ENCODE measurements at regions not wholly inside any gene's neighbourhood (a gene's known extent, or its start where the extent isn't known, plus 50 kb on each side); places are given as distances from the start of the nearest gene placed in this dataset.

GRCh38 chr6:166052837-166053236, 114.8 kb downstream of the TBXT start:
- in situ Hi-C loops (cut with MboI; ENCODE audit: low sequenced_read_pairs) = no loop called here

- in situ Hi-C loops (cut with MboI; ENCODE audit: low sequenced_read_pairs) = no loop called here
Measured at GRCh38 chr6:166050559-166050958, 117.1 kb downstream of the TBXT start.

- in situ Hi-C loops (cut with MboI; ENCODE audit: low sequenced_read_pairs) = no loop called here
Measured at GRCh38 chr6:166046982-166047381, 120.7 kb downstream of the TBXT start.

- in situ Hi-C loops (cut with MboI; ENCODE audit: low sequenced_read_pairs) = no loop called here
Measured at GRCh38 chr6:166046226-166046625, 121.4 kb downstream of the TBXT start.

- in situ Hi-C loops (cut with MboI; ENCODE audit: low sequenced_read_pairs) = no loop called here
Measured at GRCh38 chr6:166045860-166046200, 121.8 kb downstream of the TBXT start.

GRCh38 chr6:166045173-166045859, 122.3 kb downstream of the TBXT start:
- in situ Hi-C loops (cut with MboI; ENCODE audit: low sequenced_read_pairs) = no loop called here

- in situ Hi-C loops (cut with MboI; ENCODE audit: low sequenced_read_pairs) = no loop called here
Measured at GRCh38 chr6:166041277-166041676, 126.4 kb downstream of the TBXT start.

GRCh38 chr6:166040292-166040691, 127.4 kb downstream of the TBXT start:
- in situ Hi-C loops (cut with MboI; ENCODE audit: low sequenced_read_pairs) = no loop called here

- in situ Hi-C loops (cut with MboI; ENCODE audit: low sequenced_read_pairs) = no loop called here
Measured at GRCh38 chr6:166036316-166037095, 131.1 kb downstream of the TBXT start.

GRCh38 chr6:166032366-166033200, 135.1 kb downstream of the TBXT start:
- in situ Hi-C loops (cut with MboI; ENCODE audit: low sequenced_read_pairs) = no loop called here

- in situ Hi-C loops (cut with MboI; ENCODE audit: low sequenced_read_pairs) = no loop called here
Measured at GRCh38 chr6:166031275-166031674, 136.4 kb downstream of the TBXT start.

GRCh38 chr6:166029506-166029905, 138.1 kb downstream of the TBXT start:
- in situ Hi-C loops (cut with MboI; ENCODE audit: low sequenced_read_pairs) = no loop called here

- in situ Hi-C loops (cut with MboI; ENCODE audit: low sequenced_read_pairs) = no loop called here
Measured at GRCh38 chr6:166027761-166028160, 139.9 kb downstream of the TBXT start.

- in situ Hi-C loops (cut with MboI; ENCODE audit: low sequenced_read_pairs) = no loop called here
Measured at GRCh38 chr6:166026586-166027126, 141.0 kb downstream of the TBXT start.

GRCh38 chr6:166025149-166025898, 142.3 kb downstream of the TBXT start:
- in situ Hi-C loops (cut with MboI; ENCODE audit: low sequenced_read_pairs) = no loop called here

GRCh38 chr6:166024252-166024651, 143.4 kb downstream of the TBXT start:
- in situ Hi-C loops (cut with MboI; ENCODE audit: low sequenced_read_pairs) = no loop called here

GRCh38 chr6:166023273-166023989, 144.2 kb downstream of the TBXT start:
- in situ Hi-C loops (cut with MboI; ENCODE audit: low sequenced_read_pairs) = no loop called here

- in situ Hi-C loops (cut with MboI; ENCODE audit: low sequenced_read_pairs) = no loop called here
Measured at GRCh38 chr6:166021429-166021828, 146.2 kb downstream of the TBXT start.

- in situ Hi-C loops (cut with MboI; ENCODE audit: low sequenced_read_pairs) = no loop called here
Measured at GRCh38 chr6:166019214-166019613, 148.4 kb downstream of the TBXT start.

- in situ Hi-C loops (cut with MboI; ENCODE audit: low sequenced_read_pairs) = no loop called here
Measured at GRCh38 chr6:166017032-166017635, 150.5 kb downstream of the TBXT start.
